ENCODE measurements at regions not wholly inside any gene's neighbourhood (a gene's known extent, or its start where the extent isn't known, plus 50 kb on each side); places are given as distances from the start of the nearest gene placed in this dataset.

DNA sequence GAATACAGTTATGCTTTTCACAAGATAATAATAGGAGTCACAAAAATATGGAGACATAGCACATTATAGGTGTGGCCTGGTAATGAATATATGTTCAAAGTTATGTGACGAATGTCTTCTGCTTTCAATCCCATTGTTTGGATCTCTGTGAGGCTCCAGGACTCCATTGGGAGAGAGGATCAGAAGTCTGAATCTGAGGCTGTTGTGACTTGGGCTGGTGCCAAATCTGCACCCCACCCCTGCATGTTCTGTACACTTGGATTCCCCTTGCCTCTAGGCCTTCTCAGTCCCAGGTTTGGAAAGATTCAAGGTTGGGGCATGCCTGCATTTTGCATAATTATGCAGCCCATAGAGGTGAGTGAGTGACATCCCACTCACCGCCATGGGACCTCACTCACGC, 103.1 kb upstream of the MGAT5 start:
- in situ Hi-C loops (cut with HindIII; ENCODE audit: low pct_unique_long_range_greater_than_20kb, low sequenced_read_pairs), result no loop called here
- DNase-seq (ENCODE audit: low read depth, low spot score), result no peak

DNA sequence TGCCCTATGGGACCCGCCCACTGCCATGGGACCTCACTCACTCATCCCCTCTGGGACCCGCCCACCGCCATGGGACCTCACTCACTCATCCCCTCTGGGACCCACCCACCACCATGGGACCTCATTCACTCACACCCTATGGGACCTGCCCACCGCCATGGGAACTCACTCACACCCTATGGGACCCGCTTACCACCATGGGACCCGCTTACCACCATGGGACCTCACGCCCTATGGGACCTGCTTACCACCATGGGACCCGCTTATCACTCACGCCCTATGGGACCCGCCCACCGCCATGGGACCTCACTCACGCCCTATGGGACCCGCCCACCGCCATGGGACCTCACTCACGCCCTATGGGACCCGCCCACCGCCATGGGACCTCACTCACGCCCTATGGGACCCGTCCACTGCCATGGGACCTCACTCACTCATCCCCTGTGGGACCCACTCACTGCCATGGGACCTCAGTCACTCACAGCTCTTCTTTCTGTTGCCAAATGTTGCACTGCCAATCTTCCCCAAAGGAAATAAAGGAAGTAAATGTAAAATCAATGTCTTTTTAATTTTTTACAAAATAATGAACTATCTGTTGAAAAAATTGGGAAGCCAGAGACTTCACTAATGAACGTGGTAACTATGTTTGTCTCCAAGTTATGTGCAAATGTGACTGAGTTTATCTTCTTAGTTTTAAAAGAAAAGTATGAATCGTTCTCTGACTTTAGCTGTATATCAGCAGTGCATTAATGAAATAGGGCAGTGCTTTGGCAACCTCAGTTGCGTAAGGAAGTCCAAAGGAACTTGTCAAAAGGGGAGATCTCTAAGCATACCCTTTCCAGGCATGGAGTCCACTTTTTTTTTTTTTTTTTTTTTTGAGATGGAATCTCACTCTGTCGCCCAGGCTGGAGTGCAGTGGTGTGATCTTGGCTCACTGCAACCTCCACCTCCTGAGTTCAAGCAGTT, 101.5 kb upstream of the MGAT5 start:
- DNase-seq (ENCODE audit: low read depth, low spot score), result no peak
- in situ Hi-C loops (cut with HindIII; ENCODE audit: low pct_unique_long_range_greater_than_20kb, low sequenced_read_pairs), result no loop called here

DNA sequence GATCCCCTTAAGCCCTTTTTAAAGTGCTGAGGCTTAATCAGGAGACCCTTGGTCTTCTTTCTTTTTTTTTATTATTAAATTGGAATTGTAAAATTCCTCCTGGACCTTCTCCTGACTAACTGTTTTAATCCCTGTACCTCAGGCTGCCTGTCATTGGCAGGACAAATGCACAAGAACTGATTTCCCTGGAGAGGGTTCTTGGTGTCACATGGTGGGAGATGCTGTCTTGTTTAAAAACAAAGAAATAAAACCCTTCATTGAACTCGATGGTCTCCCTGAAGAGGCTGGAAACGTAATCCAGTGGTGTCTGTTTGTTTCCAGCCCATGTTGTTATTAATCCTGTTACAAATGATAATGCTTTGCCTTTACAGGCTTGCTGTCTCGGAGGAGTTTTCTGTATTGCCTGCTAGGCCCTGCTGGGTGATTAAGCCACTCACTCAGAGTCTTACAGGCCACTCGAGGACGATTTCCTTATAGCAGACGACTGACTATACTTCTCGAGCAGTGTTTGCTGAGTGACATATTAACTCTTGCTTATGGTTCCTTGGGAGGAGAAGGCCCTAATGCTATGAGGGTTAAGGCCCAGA, 100.5 kb upstream of the MGAT5 start:
- DNase-seq (ENCODE audit: low read depth, low spot score), result no peak
- in situ Hi-C loops (cut with HindIII; ENCODE audit: low pct_unique_long_range_greater_than_20kb, low sequenced_read_pairs), result no loop called here

DNA sequence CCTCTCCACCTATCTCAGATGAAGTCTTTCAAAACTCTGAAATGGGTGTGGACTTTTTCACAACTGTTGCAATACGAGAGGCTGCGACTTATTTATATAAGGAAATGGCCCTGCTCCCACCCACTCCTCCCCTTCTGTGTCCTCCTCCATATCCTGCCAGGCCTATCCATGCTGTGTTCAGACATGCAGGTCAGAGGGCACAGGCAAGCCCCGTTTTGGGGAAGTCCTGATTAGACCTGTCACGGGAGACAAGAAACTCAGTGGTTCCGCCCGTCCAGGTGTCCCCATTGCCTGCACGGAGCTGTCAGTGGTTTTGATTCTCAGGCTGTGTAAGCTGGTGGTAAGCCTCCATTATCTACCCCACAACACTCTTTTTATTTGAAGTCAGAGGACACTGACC, 99.6 kb upstream of the MGAT5 start:
- in situ Hi-C loops (cut with HindIII; ENCODE audit: low pct_unique_long_range_greater_than_20kb, low sequenced_read_pairs), result no loop called here

DNA sequence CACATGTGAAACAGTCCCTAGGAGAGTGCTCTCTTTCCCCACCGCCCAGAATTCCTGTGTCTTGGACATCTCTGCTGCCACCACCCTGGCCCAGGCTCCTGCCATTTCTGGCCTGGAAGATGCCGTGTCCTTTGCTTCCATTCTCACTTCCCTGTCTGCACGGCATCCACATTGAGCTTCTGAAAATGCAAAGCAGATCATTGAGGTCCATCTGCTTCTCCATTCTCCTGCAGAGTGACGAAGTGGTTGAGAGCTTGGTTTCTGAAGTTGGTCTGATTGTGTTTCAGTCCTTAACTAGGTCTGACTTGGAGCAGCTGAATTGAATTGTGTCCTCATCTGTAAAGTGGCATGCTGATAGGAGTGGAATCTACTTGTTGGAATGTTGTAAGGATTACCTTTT, 98.7 kb upstream of the MGAT5 start:
- in situ Hi-C loops (cut with HindIII; ENCODE audit: low pct_unique_long_range_greater_than_20kb, low sequenced_read_pairs), result no loop called here
- DNase-seq (ENCODE audit: low read depth, low spot score), result no peak

More for the DNA sequence above, 99.6 kb upstream of the MGAT5 start:
- no peak for DNase-seq (ENCODE audit: low read depth, low spot score)

DNA sequence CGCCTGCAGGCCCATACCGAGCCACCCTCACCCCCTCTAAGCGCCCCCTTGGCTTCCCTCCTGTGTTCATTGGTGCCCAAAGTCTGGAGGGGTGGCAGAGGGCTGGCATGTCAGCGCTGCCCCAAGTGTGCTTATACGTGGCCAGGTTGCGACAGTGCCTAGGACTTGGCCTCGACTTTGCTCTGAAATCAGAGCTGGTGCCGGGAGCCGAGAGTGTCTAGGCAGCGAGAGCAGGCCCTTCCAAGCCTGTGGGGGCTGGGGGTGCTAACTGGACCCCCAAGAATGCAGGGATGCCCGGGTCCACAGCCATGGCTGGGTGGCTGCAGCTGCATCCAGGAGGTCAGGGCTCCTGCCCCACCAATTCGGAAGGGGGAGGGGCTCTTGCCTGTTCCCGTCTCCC, 95.6 kb upstream of the MGAT5 start:
- in situ Hi-C loops (cut with HindIII; ENCODE audit: low pct_unique_long_range_greater_than_20kb, low sequenced_read_pairs), result no loop called here
- no peak for DNase-seq (ENCODE audit: low read depth, low spot score)

DNA sequence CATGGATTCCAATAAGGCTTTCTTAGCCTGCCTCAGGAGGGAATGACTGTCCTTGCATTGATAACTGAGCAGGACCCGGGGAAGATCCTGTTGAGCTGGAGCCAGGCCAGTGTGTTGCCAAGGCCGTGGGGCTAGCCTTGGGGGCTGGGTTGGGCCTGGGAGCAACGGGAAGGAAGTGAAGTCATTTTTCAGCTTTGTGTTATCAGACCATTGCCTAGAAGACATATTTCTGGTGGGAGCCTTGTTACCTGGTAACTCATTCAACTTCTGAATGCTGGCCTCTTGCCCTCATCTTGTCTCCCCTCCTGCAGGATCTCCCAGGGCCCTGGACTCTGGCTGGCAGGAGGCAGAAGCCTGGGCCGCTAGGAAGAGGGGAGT, 92.7 kb upstream of the MGAT5 start:
- in situ Hi-C loops (cut with HindIII; ENCODE audit: low pct_unique_long_range_greater_than_20kb, low sequenced_read_pairs), result no loop called here
- no peak for DNase-seq (ENCODE audit: low read depth, low spot score)

DNA sequence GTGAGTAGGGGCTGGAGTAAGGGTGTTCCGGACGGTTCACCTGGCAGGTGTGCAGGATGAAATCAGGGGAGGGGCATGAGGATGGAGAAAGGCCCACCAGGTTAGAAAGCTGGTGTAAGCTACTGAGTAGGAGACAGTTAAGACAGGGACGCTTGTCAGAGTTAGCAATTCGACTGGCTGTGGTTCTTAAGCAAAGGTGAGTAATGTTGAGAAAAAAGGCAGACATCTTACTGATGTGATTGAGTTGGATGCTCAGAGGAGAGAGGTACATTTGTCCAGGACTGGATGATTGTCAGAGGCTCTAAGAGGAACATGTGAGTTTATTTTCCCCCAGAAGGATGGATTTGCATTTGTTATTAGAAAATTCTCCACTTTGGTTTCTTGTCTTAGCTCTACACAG, 90.5 kb upstream of the MGAT5 start:
- no peak for DNase-seq (ENCODE audit: low read depth, low spot score)
- in situ Hi-C loops (cut with HindIII; ENCODE audit: low pct_unique_long_range_greater_than_20kb, low sequenced_read_pairs), result no loop called here

DNA sequence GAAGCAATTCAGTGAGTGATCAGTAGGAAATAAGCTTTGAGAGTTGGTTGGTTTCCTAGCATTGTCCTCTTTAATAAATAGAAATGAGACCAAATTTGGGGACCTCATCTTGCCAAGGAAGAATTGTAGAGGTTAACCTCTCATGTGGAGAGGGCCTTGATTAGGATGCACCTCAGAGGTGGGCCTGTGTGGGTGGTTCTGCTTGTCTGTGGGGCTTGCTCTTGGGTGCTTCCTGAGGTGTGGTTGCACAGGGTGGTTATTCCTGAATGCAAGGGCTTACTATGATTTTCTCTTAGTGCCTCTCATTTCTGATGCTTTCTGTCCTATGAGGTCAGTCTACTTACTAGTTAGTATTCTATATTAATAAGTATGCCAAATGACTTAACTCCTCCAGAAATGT, 89.6 kb upstream of the MGAT5 start:
- no peak for DNase-seq (ENCODE audit: low read depth, low spot score)
- in situ Hi-C loops (cut with HindIII; ENCODE audit: low pct_unique_long_range_greater_than_20kb, low sequenced_read_pairs), result no loop called here

GRCh38 chr2:134167015-134167414, 86.9 kb upstream of the MGAT5 start:
- no peak for DNase-seq (ENCODE audit: low read depth, low spot score)
- in situ Hi-C loops (cut with HindIII; ENCODE audit: low pct_unique_long_range_greater_than_20kb, low sequenced_read_pairs), result no loop called here

DNA sequence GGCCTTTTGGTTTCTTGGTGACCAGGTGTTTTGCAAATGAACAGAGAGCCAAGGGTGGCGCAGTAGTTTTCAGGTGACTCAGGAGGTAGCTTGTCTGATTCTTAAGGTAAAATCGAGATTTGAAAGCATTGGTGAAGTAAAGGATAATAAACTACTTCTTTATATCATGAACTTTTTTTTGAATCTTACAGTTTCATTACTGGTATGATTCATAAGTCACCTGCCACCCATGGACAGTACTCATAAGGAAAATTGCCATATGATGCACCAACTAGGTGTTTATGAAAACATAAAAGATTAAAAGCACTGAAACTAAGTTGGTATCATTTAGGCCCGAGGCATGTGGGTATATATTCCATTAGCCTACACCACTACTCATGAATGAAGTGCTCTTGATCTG, 84.1 kb upstream of the MGAT5 start:
- DNase-seq (ENCODE audit: low read depth, low spot score), result no peak
- in situ Hi-C loops (cut with HindIII; ENCODE audit: low pct_unique_long_range_greater_than_20kb, low sequenced_read_pairs), result no loop called here

DNA sequence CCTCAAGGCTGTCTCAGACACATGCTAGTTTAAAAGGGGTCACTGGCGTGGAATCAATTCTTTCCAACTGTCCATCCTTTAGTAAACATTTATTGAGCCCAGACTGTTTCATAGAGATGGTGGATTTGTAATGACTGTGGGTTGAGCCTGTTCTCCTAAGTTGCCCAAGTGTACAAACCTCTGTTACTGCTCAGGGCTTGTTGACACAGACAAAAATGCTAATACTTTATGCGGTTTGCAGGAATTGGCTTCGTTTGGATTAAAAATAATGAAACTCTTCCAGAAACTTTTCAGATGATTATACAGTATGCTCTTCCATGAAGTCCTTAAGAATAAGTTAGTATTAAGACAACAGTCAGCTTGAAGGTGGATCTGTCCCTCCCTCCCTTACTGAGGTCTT, 83.6 kb upstream of the MGAT5 start:
- no peak for DNase-seq (ENCODE audit: low read depth, low spot score)
- in situ Hi-C loops (cut with HindIII; ENCODE audit: low pct_unique_long_range_greater_than_20kb, low sequenced_read_pairs), result no loop called here

GRCh38 chr2:134170700-134171099, 83.2 kb upstream of the MGAT5 start:
- no peak for DNase-seq (ENCODE audit: low read depth, low spot score)
- in situ Hi-C loops (cut with HindIII; ENCODE audit: low pct_unique_long_range_greater_than_20kb, low sequenced_read_pairs), result no loop called here

DNA sequence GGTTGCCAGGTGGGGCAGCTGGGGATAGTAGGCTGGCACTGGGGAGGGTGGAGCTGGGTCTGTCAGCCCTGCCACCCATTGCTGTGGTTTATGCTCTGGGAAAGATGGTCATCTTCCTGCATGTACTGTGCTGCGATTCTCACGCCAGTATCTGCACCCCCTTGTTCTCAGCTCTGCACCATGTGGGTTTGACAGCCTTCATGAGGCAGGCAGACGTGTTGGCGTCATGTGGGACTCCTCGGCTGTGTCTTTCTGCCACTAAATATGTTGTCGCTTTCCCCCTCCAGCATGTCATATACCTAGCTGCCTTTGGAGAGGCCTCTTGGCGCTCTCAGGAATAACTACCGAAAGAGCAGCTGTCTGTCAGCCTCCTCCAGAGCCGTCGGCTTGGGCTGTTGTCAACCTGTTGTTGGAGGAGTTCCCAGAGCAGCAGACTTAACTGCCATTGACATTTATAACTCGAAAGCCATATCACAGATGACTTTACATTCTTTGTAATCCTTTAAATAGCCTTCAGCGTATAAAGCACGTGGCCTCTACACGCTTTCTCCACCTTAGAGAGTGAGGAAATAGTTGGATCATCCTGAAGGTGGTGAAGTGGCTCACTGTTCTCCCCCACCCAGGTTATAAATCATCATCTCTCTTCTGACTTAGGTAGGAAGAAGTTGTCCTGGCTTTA, 80.4 kb upstream of the MGAT5 start:
- in situ Hi-C loops (cut with HindIII; ENCODE audit: low pct_unique_long_range_greater_than_20kb, low sequenced_read_pairs), result no loop called here
- no peak for DNase-seq (ENCODE audit: low read depth, low spot score)

DNA sequence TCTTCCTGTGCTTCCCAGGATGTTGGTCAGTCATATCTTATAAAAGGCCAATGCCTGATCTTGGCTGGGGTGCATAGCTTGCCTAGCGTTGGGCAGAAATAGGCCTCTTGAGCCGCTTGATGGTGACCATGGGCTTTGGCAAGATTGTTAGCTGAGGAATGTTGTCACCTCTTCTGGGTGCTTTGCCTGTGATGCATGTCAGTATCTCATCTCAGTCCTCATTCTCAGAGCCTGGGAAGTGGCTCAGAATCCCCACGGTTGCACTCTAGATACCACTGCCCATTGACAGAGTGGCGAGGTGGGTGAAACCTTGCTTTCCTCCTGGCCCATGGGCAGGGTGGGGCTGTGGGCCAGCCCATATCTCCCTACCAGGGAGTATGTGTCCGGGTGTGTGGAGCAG, 79.2 kb upstream of the MGAT5 start:
- no peak for DNase-seq (ENCODE audit: low read depth, low spot score)
- in situ Hi-C loops (cut with HindIII; ENCODE audit: low pct_unique_long_range_greater_than_20kb, low sequenced_read_pairs), result no loop called here

GRCh38 chr2:134175834-134176233, 78.0 kb upstream of the MGAT5 start:
- in situ Hi-C loops (cut with HindIII; ENCODE audit: low pct_unique_long_range_greater_than_20kb, low sequenced_read_pairs), result no loop called here
- DNase-seq (ENCODE audit: low read depth, low spot score), result no peak

GRCh38 chr2:134177351-134177931, 76.4 kb upstream of the MGAT5 start:
- DNase-seq (ENCODE audit: low read depth, low spot score), result no peak

DNA sequence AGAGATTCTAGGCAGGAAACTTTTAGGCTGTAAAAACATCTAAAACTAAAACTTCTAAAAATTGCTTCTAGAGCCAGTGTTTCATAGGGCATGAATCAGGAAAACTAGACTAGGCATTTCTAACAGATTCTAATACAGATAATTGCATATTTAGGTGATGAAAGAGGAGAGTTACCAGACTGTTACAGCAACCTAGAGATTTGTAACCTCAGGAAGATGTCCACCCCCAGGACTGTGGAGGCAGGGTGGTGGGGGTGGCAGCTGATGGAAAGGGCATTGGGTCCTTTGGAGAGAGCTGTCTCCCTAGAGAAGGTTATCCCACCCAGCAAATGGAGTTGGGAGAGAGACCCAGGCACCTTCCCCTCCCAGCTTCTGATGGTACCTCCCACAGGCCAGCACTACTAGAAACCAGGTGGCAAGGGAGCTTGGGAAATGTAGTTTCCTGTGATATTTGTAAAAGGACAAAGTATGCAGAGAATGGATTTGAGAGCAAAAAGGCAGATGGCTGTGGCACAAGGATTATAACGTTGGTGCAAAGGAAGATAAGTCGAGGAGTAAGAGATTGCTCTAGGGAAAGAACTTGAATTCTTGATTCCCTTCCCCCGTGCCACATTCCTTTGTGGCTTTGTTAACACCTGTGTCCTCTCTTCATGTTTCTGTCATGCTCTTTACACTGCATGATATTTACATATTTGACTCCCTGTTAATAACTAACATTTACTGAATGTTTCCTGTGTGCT, 75.6 kb upstream of the MGAT5 start:
- no peak for DNase-seq (ENCODE audit: low read depth, low spot score)
- in situ Hi-C loops (cut with HindIII; ENCODE audit: low pct_unique_long_range_greater_than_20kb, low sequenced_read_pairs), result no loop called here

More at GRCh38 chr2:134177351-134177931, 76.4 kb upstream of the MGAT5 start:
- in situ Hi-C loops (cut with HindIII; ENCODE audit: low pct_unique_long_range_greater_than_20kb, low sequenced_read_pairs), result no loop called here

Measured in SK-MEL-5 (cell line).